ENCODE measurements at regions not wholly inside any gene's neighbourhood (a gene's known extent, or its start where the extent isn't known, plus 50 kb on each side); places are given as distances from the start of the nearest gene placed in this dataset.
"Not testable (repeated sequence)": the region's sequence is repeated elsewhere in the genome, so short reads cannot be mapped to it uniquely, and the experiment has no call there.

GRCh38 chr2:176573612-176574483 is 304.6 kb downstream of the MTX2 start:
- Histone ChIP-seq H3K9me3 (no peaks in the 10 kb centered on the region), H3K4me1 (no peaks in the 10 kb centered on the region), H3K36me3 (no peaks in the 10 kb centered on the region), H3K27ac (no peak overlapping the region), H3K4me3 (no peak overlapping the region), H3K27me3 (peaks cover 0 to 17% (median 0%) of the 10 kb centered on the region in 4 donors)
- no peak for TF ChIP-seq CTCF (IDR thresholded peaks at IDR 0.05)
- DNase-seq = no peak
- WGBS, 2 donors = 69 to 83% methylated on average over 4 of the region's 4 CpGs
- no peak for ATAC-seq
- FAIRE-seq = no peak
- intact Hi-C loops (cut with DNase I) = no loop called here

GRCh38 chr2:176574484-176575236 is 305.4 kb downstream of the MTX2 start:
- H3K36me3 ChIP-seq = no peaks in the 10 kb centered on the region
- FAIRE-seq (no peak), ATAC-seq (no peak), DNase-seq (no peak)
- TF ChIP-seq CTCF (IDR thresholded peaks at IDR 0.05) = no peak
- no peak overlapping the region for H3K27ac ChIP-seq
- no peaks in the 10 kb centered on the region for H3K4me1 ChIP-seq
- no peaks in the 10 kb centered on the region for H3K9me3 ChIP-seq
- intact Hi-C loops (cut with DNase I) = no loop called here
- H3K4me3 ChIP-seq = no peak overlapping the region
- 68 to 76% methylated on average over 9 of the region's 9 CpGs for WGBS, 2 donors
- H3K27me3 ChIP-seq = peaks cover 0 to 17% (median 0%) of the 10 kb centered on the region in 4 donors

- no peaks in the 10 kb centered on the region for H3K4me1 ChIP-seq
- no peaks in the 10 kb centered on the region for H3K9me3 ChIP-seq
- H3K4me3 ChIP-seq = no peak overlapping the region
- ATAC-seq = no peak
- H3K36me3 ChIP-seq = no peaks in the 10 kb centered on the region
- TF ChIP-seq CTCF (IDR thresholded peaks at IDR 0.05) = no peak
- DNase-seq = no peak
- WGBS, 2 donors = 67 to 77% methylated on average over 6 of the region's 6 CpGs
- intact Hi-C loops (cut with DNase I) = no loop called here
- H3K27me3 ChIP-seq = peaks cover 0 to 17% (median 0%) of the 10 kb centered on the region in 4 donors
- no peak overlapping the region for H3K27ac ChIP-seq
- no peak for FAIRE-seq
These were observed 306.0 kb downstream of the MTX2 start for GRCh38 chr2:176575237-176575744.

GRCh38 chr2:176577054-176577453 is 307.8 kb downstream of the MTX2 start:
- no peak for TF ChIP-seq CTCF (IDR thresholded peaks at IDR 0.05)
- no peaks in the 10 kb centered on the region for H3K36me3 ChIP-seq
- intact Hi-C loops (cut with DNase I) = no loop called here
- H3K27me3 ChIP-seq = peaks cover 0 to 15% (median 0%) of the 10 kb centered on the region in 4 donors
- H3K9me3 ChIP-seq = no peaks in the 10 kb centered on the region
- DNase-seq (no peak), ATAC-seq (no peak), FAIRE-seq (no peak)
- H3K27ac ChIP-seq = no peak overlapping the region
- WGBS, 2 donors = 29 to 54% methylated on average over 1 of the region's 1 CpG
- no peaks in the 10 kb centered on the region for H3K4me1 ChIP-seq
- H3K4me3 ChIP-seq = no peak overlapping the region

- DNase-seq; H3K4me1 ChIP-seq; H3K4me3 ChIP-seq; H3K9me3 ChIP-seq; intact Hi-C loops (cut with DNase I); FAIRE-seq; ATAC-seq; H3K36me3 ChIP-seq; H3K27ac ChIP-seq: not testable (repeated sequence)
- WGBS, 2 donors = 79 to 84% methylated on average over 4 of the region's 4 CpGs
- H3K27me3 ChIP-seq = peaks cover 0 to 13% (median 3%) of the 10 kb centered on the region in 4 donors
These were observed 309.1 kb downstream of the MTX2 start for GRCh38 chr2:176578292-176578691.

Data from pancreas (tissue), 10 donors.